Endothelial cell of umbilical vein (primary cell): ENCODE measurements at regions not wholly inside any gene's neighbourhood (a gene's known extent, or its start where the extent isn't known, plus 50 kb on each side); places are given as distances from the start of the nearest gene placed in this dataset.

Experiments
- CTCF ChIP-seq, 2 donors: IDR thresholded peaks; 1 replicate in 1 of 2; 2 replicates in 1 of 2; pipeline ENCODE4 v1.5.1; 2011; ENCODE audit warnings: low read length in 2 of 2, mild to moderate bottlenecking in 2 of 2, moderate library complexity in 2 of 2, control low read depth in 1 of 2, inconsistent platforms in 1 of 2, low read depth in 1 of 2; ENCODE audit not compliant: insufficient read depth in 1 of 2; ENCODE audit errors: extremely low read depth in 1 of 2
- EZH2 ChIP-seq: IDR thresholded peaks from 2 replicates; pipeline ENCODE4 v1.6.1; 2012; ENCODE audit warnings: borderline replicate concordance, low read depth, mild to moderate bottlenecking, moderate library complexity, low read length, inconsistent platforms; ENCODE audit not compliant: severe bottlenecking
- FOS ChIP-seq: IDR thresholded peaks from 2 replicates; pipeline ENCODE4 v1.6.1; 2011; ENCODE audit warnings: mild to moderate bottlenecking, low read length, moderate library complexity, borderline replicate concordance; ENCODE audit not compliant: insufficient read depth
- GATA2 ChIP-seq: IDR thresholded peaks from 2 replicates; pipeline ENCODE4 v1.7.0; 2011; ENCODE audit warnings: low read depth, mild to moderate bottlenecking, moderate library complexity, mixed read lengths, low read length; ENCODE audit not compliant: insufficient read length, insufficient read depth
- JUN ChIP-seq: IDR thresholded peaks from 2 replicates; pipeline ENCODE4 v1.6.1; 2011; ENCODE audit warnings: borderline replicate concordance, low read depth; ENCODE audit not compliant: insufficient read length, insufficient read depth
- MAX ChIP-seq: IDR thresholded peaks from 2 replicates; pipeline ENCODE4 v1.6.1; 2011; ENCODE audit not compliant: insufficient read depth, insufficient read length
- POLR2A ChIP-seq: IDR thresholded peaks from 2 replicates; pipeline ENCODE4 v1.6.1; 2012; ENCODE audit warnings: low read depth, mild to moderate bottlenecking, control low read depth, low read length
- POLR2AphosphoS5 ChIP-seq: IDR thresholded peaks from 2 replicates; pipeline ENCODE4 v1.6.1; 2012; ENCODE audit warnings: low read depth, mild to moderate bottlenecking, control low read depth, low read length, moderate library complexity; ENCODE audit not compliant: insufficient read depth

- TF ChIP-seq CTCF (IDR thresholded peaks at IDR 0.05; ENCODE audit: extremely low read depth in 1 of 2, insufficient read depth in 1 of 2, low read depth in 1 of 2, low read length in 2 of 2) (no peak), POLR2A (no peak), EZH2 (no peak), MAX (no peak), GATA2 (peak; percentile 82), POLR2AphosphoS5 (peak; percentile 63), JUN (no peak), FOS (no peak)
Observed at GRCh38 chr12:47316609-47317049, 236.9 kb upstream of the AMIGO2 start.
